ENCODE measurements at regions not wholly inside any gene's neighbourhood (a gene's known extent, or its start where the extent isn't known, plus 50 kb on each side); places are given as distances from the start of the nearest gene placed in this dataset.
A peak's percentile ranks its signal among the peaks of the same experiment; 100 is the strongest.

DNA sequence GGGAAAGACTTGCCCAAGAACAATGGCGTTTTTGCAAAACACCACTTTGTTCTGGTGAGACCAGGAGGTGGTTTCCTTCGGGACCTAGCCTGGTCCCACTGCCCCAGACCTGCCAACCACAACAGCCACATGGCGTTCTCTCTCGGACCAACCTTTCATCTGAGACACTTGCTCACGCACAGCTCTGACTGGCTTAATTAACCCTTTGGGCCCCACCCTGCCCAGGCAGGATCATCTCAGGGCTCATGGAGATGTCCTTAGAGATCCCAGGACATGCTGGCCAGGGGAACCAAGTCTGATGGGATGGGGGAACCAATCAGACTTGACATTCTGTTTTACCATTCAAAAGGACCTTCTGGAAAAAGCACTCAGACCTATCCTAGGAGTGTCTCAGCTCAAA is 97.8 kb upstream of the SLC2A1 start:
- Histone ChIP-seq H4K20me1 (ENCODE audit: insufficient read depth, low read length) (no peaks in the 10 kb centered on the region), H3K27ac (ENCODE audit: low read depth, low read length) (no peak overlapping the region), H3K4me2 (ENCODE audit: low read length) (no peak overlapping the region), H3K4me3 (ENCODE audit: insufficient read depth, low read depth, low read length) (no peak overlapping the region), H3K79me2 (ENCODE audit: insufficient read depth, low read length) (no peaks in the 10 kb centered on the region), H3K27me3 (ENCODE audit: insufficient read depth, low read length) (no peaks in the 10 kb centered on the region), H3K9me3 (ENCODE audit: insufficient read depth, low read depth, low read length) (no peaks in the 10 kb centered on the region), H2AFZ (ENCODE audit: low read depth, low read length) (no peak overlapping the region), H3K4me1 (ENCODE audit: insufficient read depth, low read length) (peaks cover 6% of the 10 kb centered on the region), H3K9ac (ENCODE audit: low read length) (no peak overlapping the region), H3K36me3 (ENCODE audit: insufficient read depth, low read length) (no peaks in the 10 kb centered on the region)
- peaks cover 23% of the 10 kb centered on the region for H3K4me1 Mint-ChIP-seq (ENCODE audit: low read depth, unreplicated experiment)
- TF ChIP-seq, protein P1, sequence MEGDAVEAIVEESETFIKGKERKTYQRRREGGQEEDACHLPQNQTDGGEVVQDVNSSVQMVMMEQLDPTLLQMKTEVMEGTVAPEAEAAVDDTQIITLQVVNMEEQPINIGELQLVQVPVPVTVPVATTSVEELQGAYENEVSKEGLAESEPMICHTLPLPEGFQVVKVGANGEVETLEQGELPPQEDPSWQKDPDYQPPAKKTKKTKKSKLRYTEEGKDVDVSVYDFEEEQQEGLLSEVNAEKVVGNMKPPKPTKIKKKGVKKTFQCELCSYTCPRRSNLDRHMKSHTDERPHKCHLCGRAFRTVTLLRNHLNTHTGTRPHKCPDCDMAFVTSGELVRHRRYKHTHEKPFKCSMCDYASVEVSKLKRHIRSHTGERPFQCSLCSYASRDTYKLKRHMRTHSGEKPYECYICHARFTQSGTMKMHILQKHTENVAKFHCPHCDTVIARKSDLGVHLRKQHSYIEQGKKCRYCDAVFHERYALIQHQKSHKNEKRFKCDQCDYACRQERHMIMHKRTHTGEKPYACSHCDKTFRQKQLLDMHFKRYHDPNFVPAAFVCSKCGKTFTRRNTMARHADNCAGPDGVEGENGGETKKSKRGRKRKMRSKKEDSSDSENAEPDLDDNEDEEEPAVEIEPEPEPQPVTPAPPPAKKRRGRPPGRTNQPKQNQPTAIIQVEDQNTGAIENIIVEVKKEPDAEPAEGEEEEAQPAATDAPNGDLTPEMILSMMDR (IDR thresholded peaks at IDR 0.05; ENCODE audit: insufficient read depth, low read depth, low read length): no peak
- TF ChIP-seq EZH2 (IDR thresholded peaks at IDR 0.05; ENCODE audit: insufficient read depth, low read length): no peak
- peaks cover 2% of the 10 kb centered on the region for H3K27me3 Mint-ChIP-seq (ENCODE audit: low read depth, unreplicated experiment)
- H3K9me3 Mint-ChIP-seq (ENCODE audit: unreplicated experiment): peaks cover 2% of the 10 kb centered on the region
- H3K36me3 Mint-ChIP-seq (ENCODE audit: low read depth, unreplicated experiment): no peaks in the 10 kb centered on the region
- H3K27ac Mint-ChIP-seq (ENCODE audit: unreplicated experiment): no peak overlapping the region
- DNase-seq (ENCODE audit: low read depth) (no peak), FAIRE-seq (no peak)
- H3K4me3 Mint-ChIP-seq (ENCODE audit: unreplicated experiment): no peak overlapping the region

DNA sequence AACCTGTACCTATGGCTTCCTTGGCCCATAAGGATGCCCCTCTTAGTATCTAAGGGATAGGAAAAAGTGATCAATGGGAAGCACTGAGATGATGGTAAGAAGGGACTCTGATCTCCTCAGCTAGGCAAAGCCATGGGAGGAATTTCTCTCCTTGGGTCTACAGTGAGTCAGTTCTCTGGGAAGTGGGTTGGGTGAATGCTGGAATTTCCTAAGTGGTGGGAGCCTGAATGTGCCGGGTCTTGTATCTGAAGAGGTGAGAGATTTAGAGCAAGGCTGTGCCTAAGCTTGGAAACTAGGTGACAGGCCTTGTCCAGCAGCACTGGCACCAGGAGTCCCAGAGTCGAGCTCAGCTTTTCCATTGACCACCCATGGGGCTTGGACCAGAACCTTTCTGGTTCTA is 96.3 kb upstream of the SLC2A1 start:
- FAIRE-seq: no peak
- H3K9ac ChIP-seq (ENCODE audit: low read length): no peak overlapping the region
- no peak for TF ChIP-seq EZH2 (IDR thresholded peaks at IDR 0.05; ENCODE audit: insufficient read depth, low read length)
- TF ChIP-seq, protein P1 (IDR thresholded peaks at IDR 0.05; ENCODE audit: insufficient read depth, low read depth, low read length): no peak
- Mint-ChIP-seq H3K27ac (ENCODE audit: unreplicated experiment) (peak overlapping the region; percentile 84), H3K9me3 (ENCODE audit: unreplicated experiment) (peaks cover 2% of the 10 kb centered on the region), H3K4me3 (ENCODE audit: unreplicated experiment) (peak overlapping the region; percentile 24), H3K4me1 (ENCODE audit: low read depth, unreplicated experiment) (peaks cover 25% of the 10 kb centered on the region), H3K36me3 (ENCODE audit: low read depth, unreplicated experiment) (no peaks in the 10 kb centered on the region), H3K27me3 (ENCODE audit: low read depth, unreplicated experiment) (peaks cover 2% of the 10 kb centered on the region)
- H3K27ac ChIP-seq (ENCODE audit: low read depth, low read length): no peak overlapping the region
- H3K4me3 ChIP-seq (ENCODE audit: insufficient read depth, low read depth, low read length): no peak overlapping the region
- DNase-seq (ENCODE audit: low read depth): peak; percentile 30
- H3K79me2 ChIP-seq (ENCODE audit: insufficient read depth, low read length): no peaks in the 10 kb centered on the region
- H3K4me2 ChIP-seq (ENCODE audit: low read length): no peak overlapping the region
- H3K36me3 ChIP-seq (ENCODE audit: insufficient read depth, low read length): no peaks in the 10 kb centered on the region
- H4K20me1 ChIP-seq (ENCODE audit: insufficient read depth, low read length): no peaks in the 10 kb centered on the region
- no peaks in the 10 kb centered on the region for H3K27me3 ChIP-seq (ENCODE audit: insufficient read depth, low read length)
- no peaks in the 10 kb centered on the region for H3K9me3 ChIP-seq (ENCODE audit: insufficient read depth, low read depth, low read length)
- H2AFZ ChIP-seq (ENCODE audit: low read depth, low read length): no peak overlapping the region
- peaks cover 6% of the 10 kb centered on the region for H3K4me1 ChIP-seq (ENCODE audit: insufficient read depth, low read length)

DNA sequence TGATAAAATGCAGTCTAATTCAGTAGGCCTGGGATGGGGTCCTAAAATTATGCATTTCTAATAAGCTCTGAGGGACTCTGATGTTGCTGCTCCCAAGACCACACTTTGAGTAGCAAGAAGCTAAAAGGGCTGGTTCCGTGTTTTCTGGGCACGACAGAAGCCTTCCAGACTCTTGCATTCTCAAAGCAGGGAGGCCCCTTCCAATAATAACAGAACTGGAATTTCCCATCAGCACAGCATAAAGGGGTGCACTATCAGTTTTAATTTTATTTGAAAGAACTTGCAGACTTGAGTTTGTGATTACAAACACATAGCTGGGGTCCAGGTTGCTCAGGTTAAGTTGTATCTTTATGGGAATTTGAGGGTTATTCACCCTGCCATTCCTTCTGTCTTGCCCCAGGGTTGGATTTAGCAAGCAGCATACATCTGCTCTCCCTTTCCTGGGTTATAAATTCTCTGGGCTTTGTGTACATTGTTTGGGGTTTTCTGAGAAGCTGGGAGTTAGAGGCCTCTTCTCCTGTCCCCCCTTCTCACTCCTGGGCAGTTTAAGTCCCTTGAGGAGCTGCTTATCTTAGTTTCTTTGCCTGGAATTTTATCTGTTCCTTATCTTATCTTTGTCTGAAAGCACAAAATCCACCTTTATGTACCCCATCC is 94.2 kb upstream of the SLC2A1 start:
- Histone ChIP-seq H3K36me3 (ENCODE audit: insufficient read depth, low read length) (no peaks in the 10 kb centered on the region), H4K20me1 (ENCODE audit: insufficient read depth, low read length) (no peaks in the 10 kb centered on the region), H3K27me3 (ENCODE audit: insufficient read depth, low read length) (no peaks in the 10 kb centered on the region), H3K9me3 (ENCODE audit: insufficient read depth, low read depth, low read length) (no peaks in the 10 kb centered on the region), H2AFZ (ENCODE audit: low read depth, low read length) (no peak overlapping the region), H3K4me1 (ENCODE audit: insufficient read depth, low read length) (no peaks in the 10 kb centered on the region), H3K4me2 (ENCODE audit: low read length) (no peak overlapping the region), H3K4me3 (ENCODE audit: insufficient read depth, low read depth, low read length) (no peak overlapping the region), H3K79me2 (ENCODE audit: insufficient read depth, low read length) (no peaks in the 10 kb centered on the region), H3K27ac (ENCODE audit: low read depth, low read length) (no peak overlapping the region), H3K9ac (ENCODE audit: low read length) (no peak overlapping the region)
- Mint-ChIP-seq H3K27ac (ENCODE audit: unreplicated experiment) (peak overlapping the region; percentile 59), H3K27me3 (ENCODE audit: low read depth, unreplicated experiment) (peaks cover 4% of the 10 kb centered on the region), H3K9me3 (ENCODE audit: unreplicated experiment) (peaks cover 1% of the 10 kb centered on the region), H3K4me3 (ENCODE audit: unreplicated experiment) (no peak overlapping the region), H3K36me3 (ENCODE audit: low read depth, unreplicated experiment) (no peaks in the 10 kb centered on the region), H3K4me1 (ENCODE audit: low read depth, unreplicated experiment) (peaks cover 27% of the 10 kb centered on the region)
- DNase-seq (ENCODE audit: low read depth): no peak
- FAIRE-seq: no peak
- TF ChIP-seq, protein P1 (IDR thresholded peaks at IDR 0.05; ENCODE audit: insufficient read depth, low read depth, low read length): no peak
- no peak for TF ChIP-seq EZH2 (IDR thresholded peaks at IDR 0.05; ENCODE audit: insufficient read depth, low read length)
